ENCODE measurements at regions not wholly inside any gene's neighbourhood (a gene's known extent, or its start where the extent isn't known, plus 50 kb on each side); places are given as distances from the start of the nearest gene placed in this dataset.

DNA sequence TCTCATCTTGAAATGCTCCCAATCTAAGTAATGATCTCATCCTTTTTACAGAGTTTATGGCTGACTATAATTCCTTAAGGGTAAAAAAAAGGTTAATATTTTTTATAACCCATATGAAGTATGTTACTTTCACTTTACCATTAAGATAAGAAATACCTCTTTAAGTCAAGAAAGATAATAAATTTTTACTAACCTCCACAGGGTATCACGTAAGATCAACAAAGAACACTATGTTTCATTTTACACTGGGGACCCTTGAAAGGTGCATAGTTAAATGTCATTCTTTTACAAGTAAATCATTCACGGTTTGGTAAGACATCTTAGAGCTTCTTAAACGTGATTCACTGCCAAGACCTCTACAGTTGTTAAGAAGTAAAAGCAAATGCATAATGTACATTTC is 472.7 kb upstream of the CDH9 start:
- Histone ChIP-seq H3K27ac (ENCODE audit: insufficient read depth, low read depth, low read length) (no peak overlapping the region), H3K9me3 (replicated peaks; ENCODE audit: control insufficient read depth, insufficient read depth, low read length) (no peaks in the 10 kb centered on the region), H3K9me1 (replicated peaks; ENCODE audit: control insufficient read depth, extremely low read depth, insufficient read depth, low read length) (no peaks in the 10 kb centered on the region), H4K20me1 (replicated peaks; ENCODE audit: control insufficient read depth, extremely low read depth, insufficient read depth, low read length) (no peaks in the 10 kb centered on the region), H3K4me3 (replicated peaks in 1 of 3; ENCODE audit: insufficient read depth in 1 of 3, low read depth in 1 of 3, low read length in 3 of 3) (no peak overlapping the region), H3K79me2 (ENCODE audit: control insufficient read depth, insufficient read depth, low read length) (no peaks in the 10 kb centered on the region), H3K27me3 (ENCODE audit: control insufficient read depth in 2 of 2, insufficient read depth in 2 of 2, low read length in 2 of 2) (no peaks in the 10 kb centered on the region), H3K36me3 (ENCODE audit: control insufficient read depth in 2 of 2, extremely low read depth in 1 of 2, insufficient read depth in 2 of 2, low read length in 2 of 2) (no peaks in the 10 kb centered on the region), H3K4me1 (ENCODE audit: control insufficient read depth, extremely low read depth, insufficient read depth, low read length) (no peaks in the 10 kb centered on the region), H3K9ac (replicated peaks; ENCODE audit: extremely low read depth, insufficient read depth, low read length) (no peak overlapping the region), H3K4me2 (ENCODE audit: insufficient read depth, low read length) (no peak overlapping the region), H2AFZ (ENCODE audit: low read depth, low read length) (no peak overlapping the region)
- no TSS peak for BruUV-seq (replicated peaks)
- intact Hi-C loops (cut with micrococcal nuclease) (no loop called here), dilution Hi-C loops (cut with MboI; ENCODE audit: extremely low pct_ligation_motif_present, low sequenced_read_pairs) (no loop called here)
- TF ChIP-seq, protein P1, sequence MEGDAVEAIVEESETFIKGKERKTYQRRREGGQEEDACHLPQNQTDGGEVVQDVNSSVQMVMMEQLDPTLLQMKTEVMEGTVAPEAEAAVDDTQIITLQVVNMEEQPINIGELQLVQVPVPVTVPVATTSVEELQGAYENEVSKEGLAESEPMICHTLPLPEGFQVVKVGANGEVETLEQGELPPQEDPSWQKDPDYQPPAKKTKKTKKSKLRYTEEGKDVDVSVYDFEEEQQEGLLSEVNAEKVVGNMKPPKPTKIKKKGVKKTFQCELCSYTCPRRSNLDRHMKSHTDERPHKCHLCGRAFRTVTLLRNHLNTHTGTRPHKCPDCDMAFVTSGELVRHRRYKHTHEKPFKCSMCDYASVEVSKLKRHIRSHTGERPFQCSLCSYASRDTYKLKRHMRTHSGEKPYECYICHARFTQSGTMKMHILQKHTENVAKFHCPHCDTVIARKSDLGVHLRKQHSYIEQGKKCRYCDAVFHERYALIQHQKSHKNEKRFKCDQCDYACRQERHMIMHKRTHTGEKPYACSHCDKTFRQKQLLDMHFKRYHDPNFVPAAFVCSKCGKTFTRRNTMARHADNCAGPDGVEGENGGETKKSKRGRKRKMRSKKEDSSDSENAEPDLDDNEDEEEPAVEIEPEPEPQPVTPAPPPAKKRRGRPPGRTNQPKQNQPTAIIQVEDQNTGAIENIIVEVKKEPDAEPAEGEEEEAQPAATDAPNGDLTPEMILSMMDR (IDR thresholded peaks at IDR 0.05; ENCODE audit: extremely low read depth in 1 of 2, insufficient read depth in 1 of 2, low read depth in 1 of 2, low read length in 2 of 2) = no peak
- TF ChIP-seq MYC (IDR thresholded peaks at IDR 0.05; ENCODE audit: low read depth, low read length) (no peak), POLR2AphosphoS5 (IDR thresholded peaks at IDR 0.05; ENCODE audit: insufficient read depth, low read depth, low read length) (no peak)
- CTCF ChIA-PET = no interaction called here
- FAIRE-seq (no peak), DNase-seq (ENCODE audit: low read depth, low spot score) (no peak)
- POLR2A ChIA-PET = no interaction called here

DNA sequence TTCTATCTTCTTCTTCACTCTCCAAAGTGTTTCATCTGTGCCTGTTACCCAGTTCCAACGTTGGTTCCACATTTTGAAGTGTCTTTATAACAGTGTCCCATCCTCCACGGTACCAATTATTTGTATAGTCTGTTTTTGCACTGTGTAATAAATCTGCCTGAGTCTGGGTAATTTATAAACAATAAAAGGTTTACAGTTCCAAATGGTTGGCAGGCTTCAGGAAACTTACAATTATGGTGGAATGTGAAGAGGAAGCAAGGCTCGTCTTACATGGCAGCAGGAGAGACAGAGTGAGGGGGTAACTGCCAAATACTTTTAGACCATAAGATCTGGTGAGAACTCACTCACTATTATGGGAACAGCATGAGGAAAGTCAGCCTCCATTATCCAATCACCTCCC is 465.4 kb upstream of the CDH9 start:
- no peaks in the 10 kb centered on the region for H4K20me1 ChIP-seq (replicated peaks; ENCODE audit: control insufficient read depth, extremely low read depth, insufficient read depth, low read length)
- H3K27ac ChIP-seq (ENCODE audit: insufficient read depth, low read depth, low read length) = no peak overlapping the region
- ChIA-PET POLR2A (no interaction called here), CTCF (no interaction called here)
- H3K4me1 ChIP-seq (ENCODE audit: control insufficient read depth, extremely low read depth, insufficient read depth, low read length) = no peaks in the 10 kb centered on the region
- H3K36me3 ChIP-seq (ENCODE audit: control insufficient read depth in 2 of 2, extremely low read depth in 1 of 2, insufficient read depth in 2 of 2, low read length in 2 of 2) = no peaks in the 10 kb centered on the region
- no TSS peak for BruUV-seq (replicated peaks)
- H3K9me1 ChIP-seq (replicated peaks; ENCODE audit: control insufficient read depth, extremely low read depth, insufficient read depth, low read length) = no peaks in the 10 kb centered on the region
- FAIRE-seq (no peak), DNase-seq (ENCODE audit: low read depth, low spot score) (no peak)
- no peak overlapping the region for H3K4me3 ChIP-seq (replicated peaks in 1 of 3; ENCODE audit: insufficient read depth in 1 of 3, low read depth in 1 of 3, low read length in 3 of 3)
- dilution Hi-C loops (cut with MboI; ENCODE audit: extremely low pct_ligation_motif_present, low sequenced_read_pairs) (no loop called here), intact Hi-C loops (cut with micrococcal nuclease) (no loop called here)
- no peak overlapping the region for H3K9ac ChIP-seq (replicated peaks; ENCODE audit: extremely low read depth, insufficient read depth, low read length)
- H2AFZ ChIP-seq (ENCODE audit: low read depth, low read length) = no peak overlapping the region
- H3K27me3 ChIP-seq (ENCODE audit: control insufficient read depth in 2 of 2, insufficient read depth in 2 of 2, low read length in 2 of 2) = no peaks in the 10 kb centered on the region
- no peaks in the 10 kb centered on the region for H3K9me3 ChIP-seq (replicated peaks; ENCODE audit: control insufficient read depth, insufficient read depth, low read length)
- no peaks in the 10 kb centered on the region for H3K79me2 ChIP-seq (ENCODE audit: control insufficient read depth, insufficient read depth, low read length)
- TF ChIP-seq, protein P1 (IDR thresholded peaks at IDR 0.05; ENCODE audit: extremely low read depth in 1 of 2, insufficient read depth in 1 of 2, low read depth in 1 of 2, low read length in 2 of 2) = no peak
- TF ChIP-seq POLR2AphosphoS5 (IDR thresholded peaks at IDR 0.05; ENCODE audit: insufficient read depth, low read depth, low read length) = no peak
- TF ChIP-seq GATA2 (IDR thresholded peaks at IDR 0.05; ENCODE audit: insufficient read depth, insufficient read length, low read depth, low read length) = no peak
- TF ChIP-seq JUN (IDR thresholded peaks at IDR 0.05; ENCODE audit: borderline replicate concordance, insufficient read depth, insufficient read length, low read depth) = no peak
- no peak for TF ChIP-seq FOS (IDR thresholded peaks at IDR 0.05; ENCODE audit: borderline replicate concordance, insufficient read depth, low read length)
- TF ChIP-seq POLR2A (IDR thresholded peaks at IDR 0.05; ENCODE audit: low read depth, low read length) = no peak
- TF ChIP-seq, protein P2, sequence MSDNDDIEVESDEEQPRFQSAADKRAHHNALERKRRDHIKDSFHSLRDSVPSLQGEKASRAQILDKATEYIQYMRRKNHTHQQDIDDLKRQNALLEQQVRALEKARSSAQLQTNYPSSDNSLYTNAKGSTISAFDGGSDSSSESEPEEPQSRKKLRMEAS (IDR thresholded peaks at IDR 0.05; ENCODE audit: insufficient read depth, insufficient read length) = no peak
- no peak for TF ChIP-seq EZH2 (IDR thresholded peaks at IDR 0.05; ENCODE audit: borderline replicate concordance, low read depth, low read length, severe bottlenecking)
- no peak overlapping the region for H3K4me2 ChIP-seq (ENCODE audit: insufficient read depth, low read length)

All from endothelial cell of umbilical vein (primary cell).